Glutamatergic neuron (in vitro differentiated cells): ENCODE measurements at regions not wholly inside any gene's neighbourhood (a gene's known extent, or its start where the extent isn't known, plus 50 kb on each side); places are given as distances from the start of the nearest gene placed in this dataset.

ENCODE experiments used
- DNase-seq: peaks from one replicate; pipeline ENCODE4 v3.0.0; 2022
- H3K27ac Mint-ChIP-seq: one replicate; pipeline ENCODE4 v1.8.0; 2020; ENCODE audit warnings: mild to moderate bottlenecking, mixed read lengths, inconsistent platforms; ENCODE audit not compliant: unreplicated experiment
- H3K27me3 Mint-ChIP-seq: one replicate; pipeline ENCODE4 v1.8.0; 2020; ENCODE audit warnings: mild to moderate bottlenecking, moderate library complexity, mixed read lengths, inconsistent platforms; ENCODE audit not compliant: unreplicated experiment
- H3K36me3 Mint-ChIP-seq: one replicate; pipeline ENCODE4 v1.8.0; 2020; ENCODE audit warnings: mild to moderate bottlenecking, mixed read lengths, inconsistent platforms; ENCODE audit not compliant: unreplicated experiment
- H3K4me1 Mint-ChIP-seq: one replicate; pipeline ENCODE4 v1.8.0; 2020; ENCODE audit warnings: mild to moderate bottlenecking, low read depth, mixed read lengths, inconsistent platforms; ENCODE audit not compliant: unreplicated experiment
- H3K4me3 Mint-ChIP-seq: one replicate; pipeline ENCODE4 v1.8.0; 2020; ENCODE audit warnings: mild to moderate bottlenecking, mixed read lengths, inconsistent platforms; ENCODE audit not compliant: unreplicated experiment
- H3K9me3 Mint-ChIP-seq: one replicate; pipeline ENCODE4 v1.8.0; 2020; ENCODE audit warnings: mild to moderate bottlenecking, moderate library complexity, mixed read lengths, inconsistent platforms; ENCODE audit not compliant: unreplicated experiment
- CTCF ChIP-seq: fragments of 200-600 bp; sonication (generic); IDR thresholded peaks from one replicate; pipeline ENCODE4 v1.5.0; 2021; ENCODE audit not compliant: partially characterized antibody, unreplicated experiment

- Mint-ChIP-seq H3K27ac (no peak overlapping the region), H3K27me3 (no peaks in the 10 kb centered on the region), H3K4me1 (no peaks in the 10 kb centered on the region), H3K36me3 (no peaks in the 10 kb centered on the region), H3K4me3 (no peak overlapping the region), H3K9me3 (peaks cover 1% of the 10 kb centered on the region)
- no peak for DNase-seq
- no peak for TF ChIP-seq CTCF
Measured at GRCh38 chr3:154977666-154978065, 102.5 kb upstream of the MME start.

- peaks cover 2% of the 10 kb centered on the region for H3K4me1 Mint-ChIP-seq
- DNase-seq, result no peak
- no peak overlapping the region for H3K4me3 Mint-ChIP-seq
- no peak overlapping the region for H3K27ac Mint-ChIP-seq
- no peaks in the 10 kb centered on the region for H3K36me3 Mint-ChIP-seq
- no peak for TF ChIP-seq CTCF
- peaks cover 1% of the 10 kb centered on the region for H3K9me3 Mint-ChIP-seq
- no peaks in the 10 kb centered on the region for H3K27me3 Mint-ChIP-seq
Measured at GRCh38 chr3:154976072-154976983, 103.8 kb upstream of the MME start.

GRCh38 chr3:154973851-154974250 lies 106.3 kb upstream of the MME start:
- Mint-ChIP-seq H3K36me3 (no peaks in the 10 kb centered on the region), H3K9me3 (no peaks in the 10 kb centered on the region), H3K27me3 (no peaks in the 10 kb centered on the region), H3K4me3 (no peak overlapping the region), H3K27ac (no peak overlapping the region), H3K4me1 (peaks cover 2% of the 10 kb centered on the region)
- DNase-seq, result no peak
- TF ChIP-seq CTCF, result no peak

- Mint-ChIP-seq H3K4me1 (peaks cover 2% of the 10 kb centered on the region), H3K4me3 (no peak overlapping the region), H3K27me3 (no peaks in the 10 kb centered on the region), H3K27ac (no peak overlapping the region), H3K9me3 (no peaks in the 10 kb centered on the region), H3K36me3 (no peaks in the 10 kb centered on the region)
- no peak for DNase-seq
- TF ChIP-seq CTCF, result no peak
Measured at GRCh38 chr3:154972951-154973350, 107.2 kb upstream of the MME start.

GRCh38 chr3:154971771-154972326 lies 108.3 kb upstream of the MME start:
- H3K27ac Mint-ChIP-seq, result no peak overlapping the region
- H3K4me1 Mint-ChIP-seq, result peaks cover 2% of the 10 kb centered on the region
- DNase-seq, result no peak
- no peaks in the 10 kb centered on the region for H3K36me3 Mint-ChIP-seq
- no peak overlapping the region for H3K4me3 Mint-ChIP-seq
- TF ChIP-seq CTCF, result no peak
- H3K27me3 Mint-ChIP-seq, result no peaks in the 10 kb centered on the region
- no peaks in the 10 kb centered on the region for H3K9me3 Mint-ChIP-seq
